HG03280 (cell line): ENCODE measurements at regions not wholly inside any gene's neighbourhood (a gene's known extent, or its start where the extent isn't known, plus 50 kb on each side); places are given as distances from the start of the nearest gene placed in this dataset.

ENCODE experiments used
- ATAC-seq: cut with Tn5 transposase; IDR thresholded peaks from one replicate; pipeline ENCODE4 v1.9.1; 2021; ENCODE audit warnings: mild to moderate bottlenecking, moderate library complexity; ENCODE audit not compliant: unreplicated experiment

DNA sequence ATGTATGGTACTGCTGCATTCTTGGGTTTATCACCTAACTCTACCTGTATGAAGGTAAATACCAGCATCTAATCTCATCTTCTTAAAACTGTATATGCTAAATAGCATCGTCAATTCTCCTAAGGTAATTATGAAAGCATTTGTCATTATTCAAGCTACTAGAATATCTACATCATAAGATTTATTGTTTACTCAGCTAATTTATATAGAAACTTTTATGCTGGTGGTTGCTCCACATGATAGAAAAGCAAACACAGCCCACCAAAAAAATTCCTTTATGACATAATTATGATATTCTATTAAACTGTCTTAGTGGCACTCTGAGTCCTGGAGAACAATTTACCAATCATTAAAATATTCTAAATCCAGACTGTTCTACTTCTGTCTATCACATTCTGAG, 1226.1 kb upstream of the NRXN1 start:
- ATAC-seq = no peak

DNA sequence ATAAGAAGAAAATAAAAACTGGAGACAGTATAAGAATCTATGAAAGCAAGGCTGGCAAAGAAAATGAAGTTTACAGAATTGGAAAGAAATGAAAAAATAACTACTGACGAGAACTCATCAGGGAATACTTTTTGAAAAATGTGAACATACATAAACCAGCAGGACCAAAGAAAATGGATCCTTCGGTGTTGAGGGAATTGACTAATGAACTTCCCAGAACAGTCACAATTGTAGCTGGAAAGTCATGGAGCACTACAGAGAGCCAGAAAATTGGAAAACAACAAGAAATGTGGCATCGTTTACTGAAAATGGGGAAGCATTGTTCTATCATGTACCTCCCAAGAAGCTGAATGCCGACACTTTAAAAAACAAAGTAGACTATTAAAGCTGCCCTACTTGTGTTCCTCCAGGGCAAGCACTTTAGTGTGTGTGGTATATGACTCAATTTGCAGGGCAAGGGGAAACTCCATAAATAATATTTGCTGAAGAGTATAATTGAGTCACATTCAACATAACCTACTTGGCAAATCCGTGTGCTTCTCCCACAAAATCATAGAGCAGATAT, 1221.6 kb upstream of the NRXN1 start:
- no peak for ATAC-seq

DNA sequence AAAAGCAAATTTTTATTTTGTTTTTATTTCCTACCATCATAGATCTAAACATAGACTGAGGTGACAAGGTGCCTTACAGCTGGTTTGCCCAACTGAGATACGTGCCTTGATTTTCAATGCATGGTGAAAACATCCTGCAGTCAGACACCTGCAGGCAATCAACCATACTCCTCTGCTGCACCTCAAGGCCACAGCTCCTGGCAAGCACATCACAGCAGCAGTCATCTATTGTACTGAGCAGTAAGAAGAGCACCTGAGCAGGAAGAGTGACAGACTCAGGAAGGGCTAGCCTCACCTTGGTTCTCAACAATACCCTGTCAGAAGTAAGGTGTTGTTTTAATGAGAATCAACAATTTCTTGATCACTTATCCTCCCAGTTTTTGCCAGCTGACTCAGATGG, 1206.8 kb upstream of the NRXN1 start:
- ATAC-seq = no peak

GRCh38 chr2:52222128-52222527, 1190.2 kb upstream of the NRXN1 start:
- no peak for ATAC-seq

DNA sequence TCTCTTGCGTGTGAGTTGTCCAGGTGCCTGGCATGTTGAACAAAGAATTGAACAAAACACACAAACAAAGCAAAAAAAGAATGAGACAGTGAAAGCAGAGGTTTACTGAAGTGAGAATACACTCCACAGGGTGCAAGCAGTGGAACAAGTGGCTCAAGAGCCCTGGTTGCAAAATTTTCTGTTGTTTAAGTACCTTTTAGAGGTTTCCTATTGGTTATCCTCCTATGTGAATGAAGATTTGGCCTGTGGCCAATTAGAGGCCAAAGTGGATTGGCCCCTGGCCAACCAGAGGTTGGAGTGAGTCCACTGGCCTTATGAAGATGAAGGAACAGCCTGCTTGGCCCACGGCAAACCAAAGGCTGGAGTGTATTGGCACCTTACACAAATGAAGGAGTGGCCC, 1188.5 kb upstream of the NRXN1 start:
- no peak for ATAC-seq

DNA sequence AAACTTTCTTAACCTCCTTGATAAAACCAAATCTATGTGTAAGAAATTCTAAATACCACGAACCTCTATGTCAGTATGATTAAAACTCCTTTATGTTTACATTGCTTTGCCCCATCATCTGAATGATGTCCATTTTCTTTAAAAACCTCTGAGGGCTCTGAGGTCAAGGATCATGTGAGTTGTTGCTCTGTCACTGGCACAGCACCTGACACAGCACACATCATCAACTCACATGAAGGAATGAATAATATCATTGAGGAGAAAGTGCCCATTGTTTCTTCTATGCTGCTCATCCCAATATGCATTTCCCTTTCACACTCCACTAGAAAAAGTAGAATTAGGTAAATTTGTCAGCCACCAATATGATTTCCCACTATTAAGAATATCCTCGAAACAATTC, 1178.7 kb upstream of the NRXN1 start:
- no peak for ATAC-seq

DNA sequence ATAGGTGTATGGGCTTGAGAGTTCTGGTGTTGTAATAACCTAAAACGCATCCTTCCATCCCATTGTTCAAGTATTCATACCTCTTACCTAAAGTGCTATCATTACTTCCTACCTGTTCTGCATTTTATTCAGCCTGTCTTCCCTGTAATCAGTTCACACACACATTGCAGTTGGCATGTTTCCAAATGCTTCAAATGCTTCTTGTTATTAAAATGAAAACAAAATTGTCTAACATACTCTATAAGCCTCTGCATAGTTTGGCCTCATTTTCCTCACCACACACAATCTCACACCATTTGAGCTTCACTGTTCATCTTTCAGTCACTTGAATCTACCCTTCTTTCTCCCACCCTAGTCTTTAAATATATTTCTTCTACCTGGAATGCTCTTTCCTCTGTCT, 1178.2 kb upstream of the NRXN1 start:
- ATAC-seq = no peak

GRCh38 chr2:52194342-52194741, 1162.4 kb upstream of the NRXN1 start:
- ATAC-seq = no peak

DNA sequence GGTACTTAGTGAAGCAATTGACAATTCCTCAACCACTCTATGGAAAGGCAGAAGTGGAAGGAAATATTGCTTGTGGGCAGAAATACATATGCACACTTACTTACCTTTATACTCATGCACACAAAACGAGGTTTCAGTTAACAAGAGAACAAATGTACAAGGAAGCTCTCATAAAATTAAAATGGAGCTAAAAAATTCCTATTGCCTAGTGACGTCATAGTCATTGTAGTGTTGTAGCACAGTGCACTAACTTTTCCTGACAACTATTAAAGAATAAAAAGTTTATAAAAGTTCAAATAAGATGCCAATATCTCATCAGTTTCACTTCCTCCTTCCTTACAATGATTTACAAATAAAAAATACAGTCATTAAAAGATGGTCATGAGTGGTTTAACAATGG, 1161.9 kb upstream of the NRXN1 start:
- ATAC-seq = no peak

DNA sequence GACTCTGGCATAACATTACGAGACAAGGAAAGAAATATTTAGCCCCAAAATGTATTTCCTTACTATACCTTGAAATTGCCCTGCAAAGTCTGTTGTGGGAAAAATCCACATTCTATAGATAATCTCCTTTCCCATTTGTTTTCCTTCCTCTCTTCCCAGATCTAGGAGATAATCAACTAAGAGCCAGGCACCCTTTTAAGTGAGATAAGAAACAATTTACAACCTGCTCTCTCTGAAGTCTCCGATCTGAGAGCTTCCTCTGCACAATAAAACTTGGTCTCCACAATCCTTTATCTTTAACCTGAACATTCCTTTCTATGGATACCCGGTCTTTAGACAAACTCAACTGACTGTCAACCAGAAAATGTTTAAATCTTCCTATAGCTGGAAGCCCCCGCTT, 1160.7 kb upstream of the NRXN1 start:
- ATAC-seq = no peak

- no peak for ATAC-seq
Observed at GRCh38 chr2:52181080-52181479, 1149.1 kb upstream of the NRXN1 start.

DNA sequence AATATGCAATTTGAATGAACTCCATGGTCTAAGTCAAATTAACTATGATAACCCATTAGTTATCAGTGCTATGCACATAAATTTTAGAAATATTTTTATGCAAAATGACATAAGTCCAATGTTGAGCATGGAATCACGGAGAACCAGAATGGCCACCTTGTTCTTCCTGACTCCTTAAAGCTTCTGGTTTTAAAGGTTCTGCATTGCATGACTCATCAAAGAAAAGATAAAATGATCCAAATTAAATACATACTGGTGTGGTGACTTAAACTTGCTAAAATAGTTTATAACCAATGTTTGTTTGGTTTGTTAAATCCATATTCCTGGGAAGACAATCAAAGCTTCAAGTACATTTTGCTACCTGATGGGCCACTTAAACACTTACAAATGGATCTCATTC, 1146.9 kb upstream of the NRXN1 start:
- ATAC-seq = no peak

- ATAC-seq = no peak
Observed at GRCh38 chr2:52145005-52145404, 1113.1 kb upstream of the NRXN1 start.

- ATAC-seq = no peak
Observed at GRCh38 chr2:52144590-52144989, 1112.7 kb upstream of the NRXN1 start.

GRCh38 chr2:52141076-52141475, 1109.1 kb upstream of the NRXN1 start:
- no peak for ATAC-seq

- ATAC-seq = no peak
Observed at GRCh38 chr2:52139241-52139640, 1107.3 kb upstream of the NRXN1 start.

- ATAC-seq = no peak
Observed at GRCh38 chr2:52135235-52135634, 1103.3 kb upstream of the NRXN1 start.

GRCh38 chr2:52128081-52128480, 1096.1 kb upstream of the NRXN1 start:
- no peak for ATAC-seq

DNA sequence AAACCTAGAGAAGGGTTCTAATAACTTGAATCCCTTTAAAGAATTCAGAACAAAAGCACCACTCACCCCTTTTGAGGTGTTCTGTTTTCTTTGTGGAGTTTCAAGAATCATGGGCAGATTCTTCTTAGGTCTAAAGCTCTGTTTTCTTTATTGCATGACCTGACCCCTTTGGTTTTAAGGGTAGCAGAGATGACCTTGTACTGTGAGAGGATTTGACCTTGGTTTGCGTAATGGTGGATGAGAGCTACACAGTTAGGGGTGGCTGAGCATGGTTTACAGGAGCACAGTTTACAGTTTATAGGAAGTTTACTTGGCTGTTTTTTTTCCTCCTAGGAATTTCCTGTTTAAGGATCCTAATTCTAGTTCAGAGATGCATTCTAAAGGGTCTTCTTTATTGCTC, 1095.6 kb upstream of the NRXN1 start:
- no peak for ATAC-seq

- no peak for ATAC-seq
Observed at GRCh38 chr2:52117299-52117698, 1085.4 kb upstream of the NRXN1 start.

GRCh38 chr2:52115750-52116149, 1083.8 kb upstream of the NRXN1 start:
- ATAC-seq = no peak

DNA sequence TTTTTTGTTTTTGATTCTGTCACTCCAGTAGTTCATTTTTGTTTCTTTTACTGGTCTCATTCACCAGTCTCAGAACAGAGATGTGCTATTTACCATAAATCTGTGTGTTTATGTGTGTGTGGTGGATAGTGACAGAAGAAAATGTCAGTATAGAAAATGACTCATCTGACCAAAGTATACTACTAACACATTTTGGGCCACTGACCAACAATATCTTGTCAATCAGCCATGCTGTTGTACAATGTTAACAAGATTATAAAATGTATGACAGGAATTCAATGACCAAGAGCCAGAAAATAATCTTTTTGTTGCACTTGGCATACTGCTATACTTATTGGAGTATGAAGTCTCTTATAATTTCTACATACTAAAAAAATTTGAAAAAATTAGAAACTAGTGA, 1081.4 kb upstream of the NRXN1 start:
- no peak for ATAC-seq

GRCh38 chr2:52112141-52112540, 1080.2 kb upstream of the NRXN1 start:
- no peak for ATAC-seq

DNA sequence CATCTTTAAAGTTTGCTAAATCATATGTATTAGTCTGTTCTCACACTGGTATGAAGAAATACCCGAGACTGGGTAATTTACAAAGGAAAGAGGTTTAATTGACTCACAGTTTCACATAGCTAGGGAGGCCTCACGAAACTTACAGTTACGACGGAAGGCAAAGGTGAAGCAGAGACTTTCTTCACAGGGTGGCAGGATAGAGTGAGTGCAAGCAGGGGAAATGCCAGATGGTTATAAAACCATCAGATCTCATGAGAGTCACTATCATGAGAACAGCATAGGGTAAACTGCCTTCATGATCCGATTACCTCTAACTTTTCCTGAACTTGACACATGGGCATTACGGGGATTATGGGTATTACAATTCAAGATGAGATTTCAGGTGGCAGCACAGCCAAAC, 1075.2 kb upstream of the NRXN1 start:
- no peak for ATAC-seq
